ENCODE measurements at regions not wholly inside any gene's neighbourhood (a gene's known extent, or its start where the extent isn't known, plus 50 kb on each side); places are given as distances from the start of the nearest gene placed in this dataset.

GRCh38 chr2:200089756-200090109, 134.4 kb downstream of the MAIP1 start:
- no peak for TF ChIP-seq CTCF (IDR thresholded peaks at IDR 0.05)
- no peak for TF ChIP-seq POLR2A (IDR thresholded peaks at IDR 0.05)
- TF ChIP-seq POLR2AphosphoS5 (IDR thresholded peaks at IDR 0.05), result no peak
